SK-N-MC (cell line): ENCODE measurements at regions not wholly inside any gene's neighbourhood (a gene's known extent, or its start where the extent isn't known, plus 50 kb on each side); places are given as distances from the start of the nearest gene placed in this dataset.

Source experiments
- EZH2 ChIP-seq: fragments of 200-600 bp; sonication (generic); IDR thresholded peaks from one replicate; pipeline ENCODE4 v1.6.1; 2017; ENCODE audit warnings: antibody characterized with exemption
- POLR2AphosphoS5 ChIP-seq: IDR thresholded peaks from 2 replicates; pipeline ENCODE4 v1.6.1; 2012; ENCODE audit warnings: mild to moderate bottlenecking, low read depth, low read length, borderline replicate concordance

GRCh38 chr20:60144974-60145527 lies 186.8 kb downstream of the CDH26 start:
- TF ChIP-seq POLR2AphosphoS5 (no peak), EZH2 (no peak)
